CD4-positive, alpha-beta T cell treated with Interleukin-17A for 1 hour (primary cell): ENCODE measurements at regions not wholly inside any gene's neighbourhood (a gene's known extent, or its start where the extent isn't known, plus 50 kb on each side); places are given as distances from the start of the nearest gene placed in this dataset.

Experiments
- DNase-seq: peaks from one replicate; pipeline ENCODE4 v3.0.0-alpha.2; 2020

- DNase-seq = no peak
Measured at GRCh38 chr2:120830096-120830830, 94.6 kb downstream of the GLI2 start.

GRCh38 chr2:120831086-120831485 is 95.4 kb downstream of the GLI2 start:
- no peak for DNase-seq

GRCh38 chr2:120831891-120832290 is 96.2 kb downstream of the GLI2 start:
- DNase-seq = no peak

- no peak for DNase-seq
Measured at GRCh38 chr2:120832296-120833070, 96.8 kb downstream of the GLI2 start.

- no peak for DNase-seq
Measured at GRCh38 chr2:120833127-120833675, 97.5 kb downstream of the GLI2 start.

GRCh38 chr2:120834206-120834605 is 98.5 kb downstream of the GLI2 start:
- DNase-seq = no peak

GRCh38 chr2:120836281-120836680 is 100.6 kb downstream of the GLI2 start:
- DNase-seq = no peak

GRCh38 chr2:120840795-120841487 is 105.3 kb downstream of the GLI2 start:
- DNase-seq = no peak

- DNase-seq = no peak
Measured at GRCh38 chr2:120842456-120843439, 107.1 kb downstream of the GLI2 start.

GRCh38 chr2:120844070-120844738 is 108.5 kb downstream of the GLI2 start:
- DNase-seq = no peak

- no peak for DNase-seq
Measured at GRCh38 chr2:120845277-120845676, 109.6 kb downstream of the GLI2 start.

GRCh38 chr2:120846406-120847095 is 110.9 kb downstream of the GLI2 start:
- DNase-seq = no peak

GRCh38 chr2:120847700-120848321 is 112.1 kb downstream of the GLI2 start:
- no peak for DNase-seq

GRCh38 chr2:120849278-120849677 is 113.6 kb downstream of the GLI2 start:
- DNase-seq = no peak

GRCh38 chr2:120850551-120850950 is 114.9 kb downstream of the GLI2 start:
- no peak for DNase-seq

GRCh38 chr2:120851116-120851773 is 115.6 kb downstream of the GLI2 start:
- no peak for DNase-seq

GRCh38 chr2:120852200-120852815 is 116.6 kb downstream of the GLI2 start:
- no peak for DNase-seq

GRCh38 chr2:120853306-120854013 is 117.8 kb downstream of the GLI2 start:
- DNase-seq = no peak
